HG02610 (cell line): ENCODE measurements at regions not wholly inside any gene's neighbourhood (a gene's known extent, or its start where the extent isn't known, plus 50 kb on each side); places are given as distances from the start of the nearest gene placed in this dataset.
"Not testable (repeated sequence)": the region's sequence is repeated elsewhere in the genome, so short reads cannot be mapped to it uniquely, and the experiment has no call there.

Experiments
- ATAC-seq: cut with Tn5 transposase; IDR thresholded peaks from one replicate; pipeline ENCODE4 v1.9.1; 2021; ENCODE audit warnings: mild to moderate bottlenecking, moderate library complexity; ENCODE audit not compliant: unreplicated experiment

DNA sequence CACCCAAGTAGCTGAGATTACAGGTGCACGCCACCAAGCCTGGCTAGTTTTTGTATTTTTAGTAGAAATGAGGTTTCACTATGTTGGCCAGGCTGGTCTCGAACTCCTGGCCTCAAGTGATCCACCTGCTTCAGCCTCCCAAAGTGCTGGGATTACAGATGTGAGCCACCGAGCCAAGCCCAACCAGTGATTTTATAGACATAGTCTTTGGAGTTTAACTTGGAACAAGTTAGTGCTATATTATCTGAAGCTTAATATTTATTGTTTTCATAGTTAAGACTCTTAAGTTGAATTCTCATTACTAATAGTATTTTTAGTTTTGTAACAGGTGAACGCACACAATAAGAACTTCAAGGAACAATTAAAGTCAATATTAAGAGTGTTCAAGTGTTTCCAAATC, 122.1 kb downstream of the SPAG6 start:
- not testable (repeated sequence) for ATAC-seq

DNA sequence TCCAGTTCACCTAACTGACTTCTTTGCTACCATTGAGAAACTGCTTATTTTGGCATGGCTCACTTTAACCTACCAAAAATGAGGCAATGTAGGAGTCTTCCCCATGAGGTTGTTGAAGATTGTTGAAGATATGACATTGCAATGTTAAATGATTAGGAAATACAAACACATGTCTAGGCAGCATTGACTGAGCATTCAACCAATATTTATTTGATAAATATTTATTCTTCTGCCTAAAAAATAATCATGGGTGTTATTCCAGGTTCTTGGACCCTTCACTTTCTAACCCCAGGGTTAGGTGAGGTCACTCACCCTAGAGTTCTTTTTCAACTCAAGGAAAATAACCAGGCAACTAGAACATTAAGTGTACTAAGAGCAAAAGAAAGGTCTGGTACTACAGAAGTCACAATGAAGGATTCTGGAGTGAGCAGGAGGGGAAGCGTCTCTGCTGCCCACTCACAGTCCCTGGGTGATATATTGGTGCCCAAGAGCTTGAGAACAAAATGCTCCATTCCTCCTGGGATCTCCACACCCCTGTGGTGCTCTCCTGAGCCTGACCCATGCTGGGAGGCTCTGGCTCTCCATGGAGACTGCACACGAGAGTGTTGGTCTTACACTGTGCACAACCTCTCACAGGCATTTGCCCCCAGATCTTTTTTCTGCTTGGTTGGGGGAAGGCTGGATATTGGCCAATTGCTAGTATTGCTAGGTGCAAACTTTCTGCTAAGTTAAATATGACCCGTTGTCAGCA, 123.4 kb downstream of the SPAG6 start:
- no peak for ATAC-seq

DNA sequence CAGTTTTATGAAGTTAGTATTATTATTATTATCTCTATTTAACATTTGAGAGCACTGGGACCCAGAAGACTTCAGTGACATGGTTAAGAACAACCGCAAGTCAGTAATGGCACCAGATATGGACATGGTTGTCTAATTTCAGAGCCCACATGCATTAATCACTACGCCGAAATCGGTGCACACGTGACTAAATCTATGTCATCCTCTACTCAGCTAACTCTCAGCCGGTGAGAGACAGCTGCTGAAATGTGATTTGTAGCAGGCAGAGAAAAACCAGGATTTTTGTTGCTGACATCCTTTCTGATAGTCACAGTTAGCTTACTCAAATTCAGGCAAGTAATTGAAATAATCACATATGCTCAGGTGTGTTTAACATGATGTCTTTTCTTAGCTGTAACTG, 127.7 kb downstream of the SPAG6 start:
- no peak for ATAC-seq

DNA sequence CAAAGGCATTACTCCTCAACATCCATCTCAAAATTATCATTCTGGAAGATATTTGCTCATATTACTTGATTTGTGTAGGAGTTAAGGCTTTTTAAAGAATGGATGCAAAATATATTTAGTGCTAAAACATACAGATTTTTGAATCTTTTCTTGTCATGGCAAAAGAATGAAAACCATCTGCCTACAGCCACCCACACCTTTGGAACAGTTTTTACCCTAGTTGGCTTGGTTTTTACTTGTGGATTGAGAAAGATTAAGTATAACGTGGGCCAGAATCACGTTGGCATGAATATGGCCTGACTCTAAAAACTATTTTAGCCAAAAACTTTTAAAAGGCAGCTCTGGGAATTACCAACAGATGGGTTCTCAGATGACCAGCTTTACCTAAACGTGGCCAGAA, 128.2 kb downstream of the SPAG6 start:
- no peak for ATAC-seq

DNA sequence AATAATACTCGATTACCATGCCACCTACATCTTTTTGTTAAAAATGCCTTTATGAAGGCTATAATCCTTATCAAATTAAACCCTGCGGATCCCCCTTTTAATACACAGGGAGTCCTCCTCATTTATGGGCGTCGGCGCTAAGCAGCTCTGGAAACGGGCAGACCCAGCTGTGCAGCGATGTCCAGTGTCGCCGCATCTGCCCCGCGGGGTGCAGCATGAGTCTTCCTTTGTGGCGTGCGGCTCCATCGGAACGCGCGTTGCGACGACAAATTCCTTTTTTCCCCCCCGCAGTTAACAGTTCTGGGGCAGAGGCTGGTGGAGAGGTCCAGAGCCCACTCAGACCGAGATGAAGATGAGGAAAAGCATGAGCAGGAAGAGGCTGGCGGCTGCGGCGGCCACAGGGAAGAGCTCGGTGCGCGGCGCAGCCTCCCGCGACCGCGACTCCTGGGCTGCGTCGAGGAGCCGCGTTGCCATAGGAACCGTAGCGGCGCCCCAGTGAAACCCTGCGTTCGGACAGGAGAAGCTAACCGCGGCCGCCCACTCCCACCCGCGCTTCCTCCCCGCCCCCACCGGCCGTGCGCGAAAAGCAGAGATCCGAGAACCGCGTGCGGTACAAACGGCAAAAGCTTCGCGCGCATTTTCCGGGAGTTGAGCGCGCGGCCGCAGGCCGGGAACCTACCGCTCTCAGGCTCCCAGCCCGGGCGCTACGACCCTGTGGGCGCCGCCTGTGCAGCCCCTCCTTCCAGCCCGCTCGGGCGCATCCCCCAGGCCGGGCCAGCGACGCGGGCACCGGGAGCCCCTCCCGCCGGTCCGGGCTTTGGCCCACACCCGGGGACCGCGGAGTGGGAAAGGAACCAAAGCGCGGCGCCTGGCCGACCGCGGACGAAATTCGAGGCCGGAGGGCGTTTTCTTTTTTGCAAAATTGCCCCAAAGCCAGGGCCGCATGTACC, 130.6 kb downstream of the SPAG6 start:
- ATAC-seq, result peak; percentile 35

DNA sequence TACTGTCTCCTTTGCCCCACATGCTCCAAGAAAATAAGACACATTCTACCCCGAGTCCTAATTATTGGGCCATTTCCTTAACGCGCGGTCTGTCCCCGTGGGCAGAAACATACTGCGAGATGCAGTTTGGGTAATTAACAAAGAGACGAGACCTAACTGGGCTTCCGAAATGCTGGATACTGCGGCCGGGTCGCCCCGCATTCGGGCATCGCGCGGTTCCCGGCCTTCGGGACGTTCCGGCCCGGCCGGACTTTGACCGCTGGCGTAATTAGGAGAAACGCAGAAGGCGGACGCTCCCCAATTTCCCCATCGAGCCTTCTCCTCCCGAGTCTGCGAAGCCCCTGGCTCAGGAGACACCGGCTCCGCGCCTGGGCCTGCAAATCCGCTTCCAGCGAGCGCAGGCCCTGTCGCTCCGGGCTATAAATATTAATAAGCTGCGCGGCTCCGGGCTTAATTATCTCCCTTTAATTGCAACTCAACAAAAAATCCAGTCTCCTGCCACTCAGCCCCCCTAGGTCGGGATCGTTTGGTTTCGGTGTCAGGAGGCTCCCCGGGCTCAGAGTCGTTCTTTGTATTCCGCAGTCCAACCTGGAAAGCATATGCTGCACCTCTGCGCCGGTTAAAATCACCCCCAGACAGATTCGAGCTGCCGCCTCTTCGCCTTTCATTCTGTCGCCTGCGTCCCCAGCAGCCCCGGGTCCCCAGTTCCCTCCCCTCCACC, 131.5 kb downstream of the SPAG6 start:
- peak; percentile 5 for ATAC-seq

DNA sequence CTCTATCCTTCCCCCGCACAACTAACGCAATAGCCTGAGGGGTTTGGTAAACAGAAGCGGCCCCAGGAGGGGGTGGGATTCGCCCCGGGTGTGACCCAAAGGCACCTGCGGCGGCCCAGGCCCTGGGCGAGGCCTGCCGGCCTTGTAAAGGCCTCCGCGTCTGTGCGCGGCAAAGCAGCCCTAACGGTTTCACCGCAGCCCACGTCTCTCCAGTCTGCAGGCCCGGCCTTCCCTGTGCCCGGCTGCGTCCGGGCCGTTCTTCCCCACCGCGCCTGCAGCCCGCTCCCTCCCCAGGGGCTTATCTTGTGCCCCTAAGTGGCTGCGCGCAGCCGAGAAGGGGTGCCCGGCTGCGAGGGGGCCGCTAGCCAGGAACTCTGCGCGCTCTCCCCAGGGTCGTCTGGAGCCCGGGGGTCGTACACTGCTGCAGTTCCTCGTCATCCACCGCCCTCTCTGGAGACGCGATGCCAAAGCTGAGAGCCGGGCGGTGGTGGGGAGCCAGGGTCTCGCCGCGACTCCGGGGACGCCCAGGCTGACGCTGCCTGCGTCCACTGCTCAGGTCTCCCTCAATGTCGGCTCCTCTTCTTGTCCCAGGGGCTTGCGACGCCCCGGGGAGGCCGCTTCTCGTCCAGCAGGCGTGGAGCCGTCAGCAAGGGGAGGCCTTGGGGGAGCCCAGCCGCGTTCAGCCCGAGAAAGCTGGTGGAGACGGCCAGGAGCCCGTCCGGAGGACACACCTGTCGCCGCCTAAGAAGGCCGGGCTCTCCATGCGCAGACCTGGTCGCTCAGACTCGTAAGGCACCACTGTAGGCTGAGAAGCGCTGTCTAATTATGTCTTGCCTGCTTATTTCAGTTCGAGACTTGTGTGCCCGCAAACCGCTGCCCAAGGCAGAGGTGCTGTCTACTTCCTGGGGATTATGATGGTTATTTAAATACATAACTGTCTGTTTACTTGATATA, 132.3 kb downstream of the SPAG6 start:
- no peak for ATAC-seq

DNA sequence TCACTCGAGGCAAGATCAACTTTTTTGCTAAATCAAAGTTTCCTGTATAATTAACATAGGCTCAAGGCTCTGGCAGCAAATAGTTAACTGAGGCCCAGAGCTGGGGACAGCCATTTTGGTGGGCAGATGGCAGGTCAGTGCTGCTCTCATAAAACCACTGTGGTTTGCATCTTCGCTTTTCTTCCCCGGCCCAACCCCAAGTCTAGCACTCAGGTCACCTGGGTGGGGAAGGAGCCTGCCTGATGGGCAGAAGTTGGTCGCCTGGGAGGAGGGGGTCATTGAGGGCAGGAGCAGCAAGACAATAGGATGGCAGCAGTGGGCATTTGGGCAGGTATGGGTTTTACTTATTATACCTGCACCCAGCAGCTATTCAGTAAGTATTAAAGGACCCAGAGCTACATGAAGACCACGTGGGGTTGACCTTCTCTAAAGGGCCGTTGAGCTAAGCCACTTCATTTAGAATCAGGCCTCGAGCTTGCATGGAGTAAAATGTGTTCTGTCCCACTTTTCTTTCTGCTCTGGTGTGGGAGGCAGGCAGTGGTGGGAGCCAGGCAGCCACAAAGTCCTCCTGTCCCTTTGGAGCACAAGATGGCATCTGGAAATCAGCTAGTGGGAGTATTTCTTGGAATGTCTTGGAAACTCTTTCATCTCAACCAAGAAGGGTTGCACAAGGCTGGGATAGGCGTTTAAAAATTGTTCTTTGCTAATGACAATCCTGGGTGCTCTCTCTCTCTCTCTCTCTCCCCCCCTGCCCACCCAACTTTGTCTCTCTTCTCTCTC, 133.4 kb downstream of the SPAG6 start:
- ATAC-seq, result no peak

DNA sequence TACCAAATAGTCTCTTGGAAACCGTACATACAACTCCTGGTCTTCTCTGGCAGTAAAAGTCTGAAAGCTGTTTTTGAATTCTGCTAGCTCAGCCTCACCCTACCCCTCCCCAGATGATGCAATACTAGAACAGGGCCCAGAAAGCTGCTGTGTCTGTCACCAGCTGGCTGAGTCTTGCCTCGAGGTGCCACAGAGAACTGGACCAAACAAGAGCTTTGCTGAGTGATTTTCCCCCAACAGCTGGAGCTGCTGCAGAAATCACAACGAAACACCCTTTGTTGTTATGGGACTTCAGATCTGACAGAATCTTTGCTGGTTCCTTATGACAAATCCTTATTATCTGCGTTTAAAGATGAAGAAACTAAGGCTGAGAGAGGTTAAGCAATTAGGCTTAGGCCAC, 134.1 kb downstream of the SPAG6 start:
- no peak for ATAC-seq

DNA sequence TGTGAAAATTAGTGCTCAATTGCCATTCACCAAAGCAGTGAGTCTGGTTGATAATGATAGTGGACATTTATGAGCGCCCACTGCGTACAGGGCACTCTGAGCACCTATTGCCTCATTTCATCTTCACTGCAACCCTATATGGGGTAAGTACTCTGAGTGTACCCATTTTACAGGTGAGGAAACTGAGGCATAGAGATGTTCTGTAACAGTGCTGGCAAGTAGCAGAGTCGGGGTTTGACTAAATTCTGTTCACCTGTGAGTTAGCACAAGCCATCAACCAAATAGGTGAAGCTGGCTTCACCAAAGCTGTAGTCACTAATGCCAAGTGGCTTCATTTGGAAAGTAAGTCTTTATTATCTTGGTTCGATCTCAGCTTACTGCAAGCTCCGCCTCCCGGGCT, 135.8 kb downstream of the SPAG6 start:
- no peak for ATAC-seq

DNA sequence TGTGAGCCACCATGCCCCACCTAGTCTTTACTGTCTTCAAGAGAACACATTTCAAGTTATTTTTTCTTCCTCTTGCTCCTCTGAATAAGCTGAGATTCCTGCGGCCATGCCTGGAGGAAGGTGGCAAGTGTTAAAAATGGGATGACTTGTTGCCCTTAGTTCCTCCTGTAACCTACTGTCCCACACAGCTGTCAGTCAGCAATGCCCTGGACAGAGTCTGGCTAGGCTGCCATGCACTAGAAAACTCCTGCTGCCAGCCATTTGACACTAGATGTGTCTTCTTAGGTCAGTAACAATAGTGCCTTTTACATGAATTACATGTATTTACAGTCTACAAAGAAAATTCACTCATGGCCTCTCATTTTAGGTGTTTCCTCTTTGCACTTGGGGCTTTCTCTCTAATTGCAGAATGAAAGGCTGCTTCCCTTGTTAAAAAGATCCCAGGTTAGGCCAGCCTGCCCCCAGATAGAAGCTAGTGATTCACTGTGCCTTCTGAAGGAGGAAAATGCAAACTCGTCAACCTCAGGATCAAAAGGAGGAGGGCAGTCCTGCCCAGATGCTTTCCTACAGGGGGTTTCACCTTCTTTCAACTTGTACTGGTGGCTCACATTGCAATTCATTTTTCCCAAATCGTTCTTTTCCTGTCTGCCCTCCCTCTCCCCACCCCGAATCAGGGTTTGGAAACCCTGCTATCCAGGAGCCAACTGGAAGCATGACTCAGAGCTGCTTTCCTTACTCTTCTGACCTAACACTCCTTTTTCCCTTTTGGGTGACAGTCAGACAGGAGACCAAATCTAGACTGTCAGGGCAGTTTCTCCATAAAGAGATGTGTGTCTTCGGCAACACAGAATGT, 136.6 kb downstream of the SPAG6 start:
- ATAC-seq, result no peak

DNA sequence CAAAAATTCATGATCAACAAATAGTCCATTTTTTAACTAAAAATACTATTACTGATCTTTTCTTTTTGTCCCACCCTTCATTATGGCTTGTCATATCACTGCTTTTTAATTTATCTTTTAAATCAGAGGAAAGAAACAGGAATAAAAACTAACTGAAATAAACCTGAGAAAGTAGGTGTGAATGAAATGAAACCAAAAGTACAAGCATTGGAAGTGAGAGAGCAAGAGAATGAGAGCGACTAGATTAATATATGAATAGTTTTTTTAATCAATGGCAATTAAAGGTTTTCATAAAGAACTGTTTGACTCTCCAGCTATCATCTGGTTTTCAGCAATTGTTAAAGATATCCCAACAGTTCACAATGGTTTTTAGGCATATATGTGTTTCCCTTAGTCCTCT, 137.8 kb downstream of the SPAG6 start:
- ATAC-seq, result no peak
